VCaP (cell line): ENCODE measurements at regions not wholly inside any gene's neighbourhood (a gene's known extent, or its start where the extent isn't known, plus 50 kb on each side); places are given as distances from the start of the nearest gene placed in this dataset.

ENCODE experiments used
- H3K27ac ChIP-seq: fragments of 450-650 bp; 2 replicates; pipeline ENCODE4 v1.5.1; 2017
- TF ChIP-seq, protein P1 (sequence below): fragments of 450-650 bp; conservative IDR thresholded peaks from 2 replicates; pipeline ENCODE4 v1.5.1; 2017; ENCODE audit warnings: mild to moderate bottlenecking, moderate library complexity

DNA sequence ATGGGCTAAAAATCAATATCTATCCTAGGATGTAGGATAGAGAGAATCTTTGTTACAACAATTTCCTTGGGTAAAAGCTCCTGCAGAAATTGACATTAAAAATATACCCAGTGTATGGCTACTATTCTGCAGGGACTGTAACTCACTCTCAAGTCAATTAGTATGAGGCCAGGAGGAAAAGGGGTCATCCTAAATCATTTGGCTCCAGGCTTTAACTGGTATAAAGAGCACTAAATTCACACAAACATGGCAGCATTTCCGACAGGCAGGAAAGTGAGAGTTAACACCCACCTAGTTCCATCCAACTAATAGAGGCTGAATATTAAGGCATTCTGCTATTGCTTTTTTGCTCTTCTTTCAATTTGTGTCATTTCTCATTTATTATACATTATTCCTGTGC, 218.6 kb upstream of the C1orf87 start:
- no peak overlapping the region for H3K27ac ChIP-seq
- TF ChIP-seq, protein P1, sequence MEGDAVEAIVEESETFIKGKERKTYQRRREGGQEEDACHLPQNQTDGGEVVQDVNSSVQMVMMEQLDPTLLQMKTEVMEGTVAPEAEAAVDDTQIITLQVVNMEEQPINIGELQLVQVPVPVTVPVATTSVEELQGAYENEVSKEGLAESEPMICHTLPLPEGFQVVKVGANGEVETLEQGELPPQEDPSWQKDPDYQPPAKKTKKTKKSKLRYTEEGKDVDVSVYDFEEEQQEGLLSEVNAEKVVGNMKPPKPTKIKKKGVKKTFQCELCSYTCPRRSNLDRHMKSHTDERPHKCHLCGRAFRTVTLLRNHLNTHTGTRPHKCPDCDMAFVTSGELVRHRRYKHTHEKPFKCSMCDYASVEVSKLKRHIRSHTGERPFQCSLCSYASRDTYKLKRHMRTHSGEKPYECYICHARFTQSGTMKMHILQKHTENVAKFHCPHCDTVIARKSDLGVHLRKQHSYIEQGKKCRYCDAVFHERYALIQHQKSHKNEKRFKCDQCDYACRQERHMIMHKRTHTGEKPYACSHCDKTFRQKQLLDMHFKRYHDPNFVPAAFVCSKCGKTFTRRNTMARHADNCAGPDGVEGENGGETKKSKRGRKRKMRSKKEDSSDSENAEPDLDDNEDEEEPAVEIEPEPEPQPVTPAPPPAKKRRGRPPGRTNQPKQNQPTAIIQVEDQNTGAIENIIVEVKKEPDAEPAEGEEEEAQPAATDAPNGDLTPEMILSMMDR: no peak

- H3K27ac ChIP-seq: no peak overlapping the region
- TF ChIP-seq, protein P1: no peak
Measured at GRCh38 chr1:60290393-60290792, 216.8 kb upstream of the C1orf87 start.

DNA sequence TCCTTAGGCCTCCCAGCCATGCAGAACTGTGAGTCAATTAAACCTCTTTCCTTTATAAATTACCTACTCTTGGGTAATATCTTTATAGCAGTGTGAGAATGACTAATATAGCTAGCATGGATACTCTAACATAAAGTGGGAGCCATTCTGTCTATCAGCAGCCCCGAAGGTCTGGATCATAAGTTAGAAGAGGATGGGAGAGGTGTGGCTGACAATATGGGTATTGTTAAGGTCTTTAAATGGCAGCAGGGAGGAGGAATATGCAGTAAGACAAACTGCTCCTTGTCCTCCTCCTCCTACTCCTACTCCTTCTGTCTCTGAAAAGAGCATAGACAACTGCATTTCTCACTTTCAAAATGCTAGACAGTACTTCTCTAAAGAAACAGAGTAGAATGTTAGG, 214.0 kb upstream of the C1orf87 start:
- TF ChIP-seq, protein P1: no peak
- H3K27ac ChIP-seq: no peak overlapping the region

DNA sequence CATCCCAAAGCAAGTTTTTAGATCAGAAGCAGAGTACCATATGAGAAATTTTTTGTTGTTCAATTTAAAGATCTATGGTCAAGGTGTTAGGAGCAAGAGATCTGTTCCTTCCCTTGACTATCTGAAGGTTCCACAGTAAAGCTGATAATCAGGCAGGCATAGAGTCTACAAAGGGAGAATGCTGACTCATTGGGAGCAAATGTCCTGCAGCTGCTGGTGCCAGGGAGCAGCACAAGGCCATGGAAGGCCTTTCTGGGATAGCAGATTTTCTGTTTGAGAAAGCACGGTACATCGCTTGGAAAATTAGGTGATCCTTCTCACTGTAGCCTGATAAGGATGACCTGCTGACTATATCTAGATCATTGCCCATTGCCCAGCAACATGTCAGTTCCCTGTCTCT, 210.1 kb upstream of the C1orf87 start:
- H3K27ac ChIP-seq: no peak overlapping the region
- TF ChIP-seq, protein P1: no peak

DNA sequence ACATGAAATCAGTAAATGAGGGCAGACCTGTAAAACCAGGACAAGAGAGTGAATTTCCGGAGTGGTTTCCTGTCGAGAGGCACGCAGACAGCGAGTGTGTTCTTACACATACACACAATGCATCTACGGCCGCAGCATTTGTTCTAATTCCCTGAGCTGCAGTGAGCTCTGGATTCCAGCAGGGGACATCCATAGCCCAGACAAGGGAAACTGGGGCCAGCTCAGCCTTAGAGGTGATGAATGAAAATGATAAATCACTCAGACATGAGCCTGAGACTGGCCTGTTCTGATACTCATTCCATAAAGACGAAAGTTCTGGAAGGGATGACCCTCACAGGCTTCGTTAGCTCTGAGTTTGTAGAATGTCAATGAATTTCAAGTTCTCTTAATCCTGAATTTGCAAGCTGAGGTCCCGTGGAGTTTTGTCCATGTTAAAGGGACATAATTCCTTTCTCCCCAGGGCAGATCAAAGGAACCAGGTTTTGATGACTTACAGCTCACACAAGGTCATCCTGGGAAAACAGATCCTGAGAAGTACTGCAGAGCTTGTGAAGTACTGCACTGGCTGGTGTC, 207.9 kb upstream of the C1orf87 start:
- peak overlapping the region; percentile 79 for H3K27ac ChIP-seq
- TF ChIP-seq, protein P1: peak; percentile 98

DNA sequence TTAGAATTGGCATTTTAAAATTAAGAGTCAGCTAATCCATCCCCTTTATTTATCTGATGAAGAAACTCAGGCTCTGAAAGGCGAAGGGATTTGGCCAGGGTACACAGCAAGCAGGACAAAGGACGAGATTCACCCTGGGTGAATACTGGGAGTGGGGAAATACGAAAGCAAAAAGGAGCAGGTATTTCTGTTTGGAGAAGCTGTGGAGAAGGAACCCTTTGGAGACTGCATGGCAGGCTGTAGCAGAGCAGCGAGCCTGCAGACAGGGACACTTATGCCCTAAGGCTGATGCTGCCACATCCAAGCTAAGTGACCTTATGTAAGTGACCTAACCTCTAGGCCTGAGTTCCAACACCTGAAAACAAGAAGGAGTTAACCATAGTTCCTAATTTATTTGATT, 207.2 kb upstream of the C1orf87 start:
- TF ChIP-seq, protein P1: no peak
- peak overlapping the region; percentile 79 for H3K27ac ChIP-seq

DNA sequence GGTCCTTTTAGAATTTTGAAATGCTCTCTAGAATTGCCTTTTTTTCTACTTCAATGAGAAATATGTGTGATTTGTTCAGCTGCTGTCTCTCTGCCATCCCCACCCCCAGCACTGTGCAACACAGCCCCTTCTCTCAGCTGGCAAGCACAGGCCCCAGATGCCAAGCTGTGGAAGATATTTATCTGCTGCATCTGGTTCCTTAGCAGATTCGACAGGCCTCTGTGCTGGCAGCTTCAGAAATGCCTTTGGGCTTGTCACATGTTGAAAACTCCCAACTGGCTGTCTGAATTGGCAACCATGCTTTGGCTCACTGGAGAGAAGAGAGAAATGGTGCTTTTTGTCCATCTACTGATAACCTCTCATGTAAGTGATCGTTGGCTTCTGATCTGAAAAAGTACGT, 206.7 kb upstream of the C1orf87 start:
- peak overlapping the region; percentile 79 for H3K27ac ChIP-seq
- TF ChIP-seq, protein P1: no peak
